ENCODE measurements at regions not wholly inside any gene's neighbourhood (a gene's known extent, or its start where the extent isn't known, plus 50 kb on each side); places are given as distances from the start of the nearest gene placed in this dataset.

GRCh38 chr18:22521026-22521707 is 103.5 kb upstream of the CTAGE1 start:
- TF ChIP-seq CTCF (conservative IDR thresholded peaks at IDR 0.05; ENCODE audit: low read length) (no peak), EZH2phosphoT487 (IDR thresholded peaks at IDR 0.05; ENCODE audit: borderline replicate concordance) (no peak)
